B cell (primary cell): ENCODE measurements at regions not wholly inside any gene's neighbourhood (a gene's known extent, or its start where the extent isn't known, plus 50 kb on each side); places are given as distances from the start of the nearest gene placed in this dataset.

Experiments
- ATAC-seq: fragments of 200-7000 bp; cut with Tn5 transposase; one replicate; pipeline ENCODE4 v1.10.0; 2021; ENCODE audit warnings: low read depth, mild to moderate bottlenecking, moderate number of reproducible peaks, moderate library complexity
- CTCF ChIA-PET: fragments of 350-600 bp; sonication (Branson Sonifier 250); formaldehyde crosslinking; loops from one replicate; lab custom pipeline; 2021; ENCODE audit warnings: antibody characterized with exemption, inconsistent platforms; lab: Charles Lee
- POLR2A ChIA-PET: fragments of 350-600 bp; sonication (Branson Sonifier 250); formaldehyde crosslinking; loops from one replicate; lab custom pipeline; 2021; ENCODE audit warnings: antibody characterized with exemption; lab: Charles Lee
- DNase-seq: peaks from one replicate; pipeline ENCODE4 v3.0.0; 2013
- H2AFZ ChIP-seq: 2 replicates; pipeline ENCODE4 v1.6.1; 2012; ENCODE audit warnings: mild to moderate bottlenecking, low read depth, low read length; ENCODE audit not compliant: insufficient read depth, poor library complexity, severe bottlenecking
- H3K27ac ChIP-seq, 2 donors: 1 replicate in 1 of 2; 2 replicates in 1 of 2; pipeline ENCODE4 v1.5.1; 2012 to 2013; ENCODE audit warnings: low read length in 2 of 2, mild to moderate bottlenecking in 2 of 2, moderate library complexity in 1 of 2
- H3K27me3 ChIP-seq, 4 experiments: fragments of 200-600 bp in 1 of 4; sonication (generic) in 1 of 4; replicated peaks in 1 of 4; 1 replicate in 2 of 4; 2 replicates in 2 of 4; pipeline versions ENCODE4 v1.6.1 to v1.7.0; 2013 to 2016; ENCODE audit warnings: low read length in 3 of 4, mild to moderate bottlenecking in 2 of 4, mixed read lengths in 1 of 4, moderate library complexity in 1 of 4; ENCODE audit not compliant: insufficient read depth in 4 of 4, control insufficient read depth in 3 of 4; ENCODE audit errors: control extremely low read depth in 1 of 4
- H3K36me3 ChIP-seq, 2 experiments: replicated peaks in 1 of 2; 1 replicate in 1 of 2; 2 replicates in 1 of 2; pipeline versions ENCODE4 v1.6.1 to v1.7.1; 2013; ENCODE audit warnings: low read length in 1 of 2; ENCODE audit not compliant: insufficient read depth in 2 of 2, control insufficient read depth in 1 of 2; ENCODE audit errors: control extremely low read depth in 1 of 2, extremely low read depth in 1 of 2
- H3K4me1 ChIP-seq, 2 donors: fragments of 200-600 bp in 1 of 2; sonication (generic) in 1 of 2; 1 replicate in 1 of 2; 2 replicates in 1 of 2; pipeline versions ENCODE4 v1.5.1 to v1.6.1; 2013 to 2017; ENCODE audit warnings: low read length in 2 of 2; ENCODE audit not compliant: control insufficient read depth in 2 of 2, insufficient read depth in 2 of 2
- H3K4me2 ChIP-seq: replicated peaks from 2 replicates; pipeline ENCODE3; 2012; ENCODE audit warnings: mild to moderate bottlenecking, low read depth, low read length; ENCODE audit not compliant: poor library complexity, severe bottlenecking
- H3K4me3 ChIP-seq, 5 experiments: fragments of 200-600 bp in 1 of 5; sonication (generic) in 1 of 5; 1 replicate in 3 of 5; 2 replicates in 2 of 5; pipeline versions ENCODE4 v1.5.1 to v1.7.0; 2011 to 2016; ENCODE audit warnings: low read length in 4 of 5, mild to moderate bottlenecking in 4 of 5, low read depth in 2 of 5, control low read depth in 1 of 5, moderate library complexity in 1 of 5; ENCODE audit not compliant: insufficient read depth in 1 of 5; ENCODE audit errors: control extremely low read depth in 1 of 5, extremely low read depth in 1 of 5
- H3K79me2 ChIP-seq: fragments of 200-600 bp; sonication (generic); one replicate; pipeline ENCODE4 v1.6.0; 2016; ENCODE audit warnings: low read length; ENCODE audit not compliant: control insufficient read depth, insufficient read depth
- H3K9ac ChIP-seq: fragments of 200-600 bp; sonication (generic); 2 replicates; pipeline ENCODE4 v1.6.1; 2017; ENCODE audit warnings: mild to moderate bottlenecking, low read length, moderate library complexity
- H3K9me3 ChIP-seq, 3 donors: one replicate each; pipeline versions ENCODE4 v1.6.1 to v1.7.1; 2013; ENCODE audit warnings: low read length in 2 of 3; ENCODE audit not compliant: control insufficient read depth in 2 of 3, insufficient read depth in 1 of 3; ENCODE audit errors: control extremely low read depth in 1 of 3
- H4K20me1 ChIP-seq: 2 replicates; pipeline ENCODE4 v1.6.0; 2012; ENCODE audit warnings: mild to moderate bottlenecking, low read length; ENCODE audit not compliant: insufficient read depth, control insufficient read depth, poor library complexity, severe bottlenecking
- H3K27ac Mint-ChIP-seq: one replicate; pipeline ENCODE4 v1.8.0; 2021; ENCODE audit warnings: mixed read lengths
- H3K27me3 Mint-ChIP-seq: one replicate; pipeline ENCODE4 v1.8.0; 2021; ENCODE audit warnings: mixed read lengths
- H3K4me1 Mint-ChIP-seq: one replicate; pipeline ENCODE4 v1.8.0; 2021; ENCODE audit warnings: mixed read lengths
- H3K4me3 Mint-ChIP-seq: one replicate; pipeline ENCODE4 v1.8.0; 2021; ENCODE audit warnings: mixed read lengths
- H3K9me3 Mint-ChIP-seq: one replicate; pipeline ENCODE4 v1.8.0; 2022; ENCODE audit warnings: mixed read lengths; ENCODE audit not compliant: insufficient read depth
- CTCF ChIP-seq: fragments of 200-600 bp; IDR thresholded peaks from one replicate; pipeline ENCODE4 v1.8.0; 2022; ENCODE audit warnings: antibody characterized with exemption, mild to moderate bottlenecking
- EZH2 ChIP-seq: IDR thresholded peaks from 2 replicates; pipeline ENCODE4 v1.6.1; 2012; ENCODE audit warnings: borderline replicate concordance, low read depth, mild to moderate bottlenecking, moderate library complexity, low read length; ENCODE audit not compliant: insufficient read depth, poor library complexity, severe bottlenecking
- WGBS: methylation state at CpG from one replicate; pipeline ENCODE4 v1.1.5; 2013; ENCODE audit warnings: missing lambda C conversion rate; ENCODE audit not compliant: insufficient coverage; 5-methylcytosine and 5-hydroxymethylcytosine counted together
- intact Hi-C: fragments of 100-400 bp; cut with micrococcal nuclease; formaldehyde crosslinking; loops from one replicate; pipeline ENCODE4 v1.10.0; 2022

GRCh38 chr5:74279244-74279643 is 361.3 kb downstream of the ENC1 start:
- Histone ChIP-seq H3K4me3 (no peak overlapping the region), H3K27ac (no peak overlapping the region), H3K79me2 (no peaks in the 10 kb centered on the region), H2AFZ (no peak overlapping the region), H3K36me3 (no peaks in the 10 kb centered on the region), H3K27me3 (no peaks in the 10 kb centered on the region), H4K20me1 (no peaks in the 10 kb centered on the region), H3K9me3 (no peaks in the 10 kb centered on the region), H3K4me2 (no peak overlapping the region), H3K4me1 (no peaks in the 10 kb centered on the region), H3K9ac (no peak overlapping the region)
- Mint-ChIP-seq H3K27me3 (peaks cover 12% of the 10 kb centered on the region), H3K9me3 (no peaks in the 10 kb centered on the region), H3K27ac (no peak overlapping the region), H3K4me3 (no peak overlapping the region), H3K4me1 (no peaks in the 10 kb centered on the region)
- POLR2A ChIA-PET: no interaction called here
- no CpG with 5 or more reads among the region's 1 CpG for WGBS
- DNase-seq (no peak), ATAC-seq (no peak)
- intact Hi-C loops: no loop called here
- CTCF ChIA-PET: no interaction called here
- no peak for TF ChIP-seq CTCF
- TF ChIP-seq EZH2: no peak

- CTCF ChIA-PET: no interaction called here
- WGBS: 100% methylated on average over 2 of the region's 3 CpGs
- H3K27me3 Mint-ChIP-seq: peaks cover 13% of the 10 kb centered on the region
Measured at GRCh38 chr5:74277418-74277817, 363.1 kb downstream of the ENC1 start.

More at GRCh38 chr5:74277418-74277817, 363.1 kb downstream of the ENC1 start:
- Histone ChIP-seq H2AFZ (no peak overlapping the region), H4K20me1 (no peaks in the 10 kb centered on the region), H3K36me3 (no peaks in the 10 kb centered on the region), H3K4me3 (no peak overlapping the region), H3K79me2 (no peaks in the 10 kb centered on the region), H3K9me3 (no peaks in the 10 kb centered on the region), H3K27me3 (no peaks in the 10 kb centered on the region), H3K27ac (no peak overlapping the region), H3K4me1 (no peaks in the 10 kb centered on the region), H3K9ac (no peak overlapping the region), H3K4me2 (no peak overlapping the region)
- ATAC-seq: no peak
- intact Hi-C loops: no loop called here
- Mint-ChIP-seq H3K9me3 (no peaks in the 10 kb centered on the region), H3K4me1 (no peaks in the 10 kb centered on the region), H3K27ac (no peak overlapping the region), H3K4me3 (no peak overlapping the region)
- POLR2A ChIA-PET: no interaction called here
- no peak for DNase-seq
- TF ChIP-seq EZH2 (no peak), CTCF (no peak)
